Fibroblast of skin of left biceps (primary cell): ENCODE measurements at regions not wholly inside any gene's neighbourhood (a gene's known extent, or its start where the extent isn't known, plus 50 kb on each side); places are given as distances from the start of the nearest gene placed in this dataset.

Source experiments
- DNase-seq, 2 experiments: peaks; one replicate each; pipeline ENCODE4 v3.0.0-alpha.2; 2013; ENCODE audit warnings: low read depth in 2 of 2

DNA sequence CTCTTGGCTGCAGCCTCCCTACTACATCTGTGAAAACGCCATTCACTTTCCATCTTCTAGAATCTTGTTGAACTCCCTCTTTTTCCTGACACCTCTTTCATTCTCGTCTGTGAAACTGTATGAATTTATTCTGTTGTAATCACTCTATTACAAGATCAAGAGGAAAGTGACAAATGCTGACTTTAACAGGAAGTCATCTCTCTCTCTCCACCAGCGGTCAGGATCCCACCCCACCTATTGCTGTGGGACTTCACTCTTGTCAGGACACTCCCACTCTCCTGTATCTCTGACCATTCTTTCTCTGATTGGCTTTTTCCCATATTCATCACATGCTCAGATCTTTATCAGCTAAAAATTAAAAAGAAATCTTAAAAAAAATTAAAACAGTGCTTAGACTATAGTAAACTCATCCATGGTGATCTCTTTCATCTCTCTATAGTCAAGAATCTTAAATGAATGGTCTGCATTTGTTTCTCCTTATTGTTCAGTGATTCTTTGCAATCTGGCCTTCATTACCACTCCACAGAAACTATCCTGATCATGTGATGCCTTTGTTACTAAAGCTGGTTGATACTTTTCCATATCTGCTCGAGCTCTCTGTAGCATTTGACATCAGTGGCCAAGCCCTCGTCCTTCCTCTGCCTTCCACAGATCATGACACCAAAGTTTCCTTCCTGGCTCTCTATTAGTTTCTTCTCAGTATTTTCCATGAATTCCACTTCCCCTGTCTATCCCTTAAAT, 113.6 kb downstream of the UCHL5 start:
- DNase-seq = no peak

DNA sequence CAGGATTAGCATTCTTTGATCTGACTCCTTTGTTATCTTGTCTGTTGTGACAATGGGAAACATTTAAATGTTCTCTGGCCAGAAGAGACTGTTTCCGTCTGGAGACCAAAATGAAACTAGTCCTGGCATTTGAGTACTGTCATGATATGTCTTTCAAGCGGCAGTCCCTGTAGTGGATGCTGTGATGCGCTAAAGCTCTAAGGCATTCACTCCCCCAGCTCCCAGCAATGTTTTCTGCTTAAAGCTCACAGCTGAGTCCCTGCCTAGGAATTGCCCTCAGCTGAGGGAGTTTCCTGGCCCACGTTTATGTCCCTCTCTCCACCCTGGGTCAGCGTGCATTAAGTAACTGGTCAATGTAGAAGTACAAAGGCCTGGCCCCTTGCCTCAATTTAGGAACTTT, 109.4 kb downstream of the UCHL5 start:
- DNase-seq = no peak

- no peak for DNase-seq
These were observed 108.2 kb downstream of the UCHL5 start for GRCh38 chr1:192950926-192951325.

DNA sequence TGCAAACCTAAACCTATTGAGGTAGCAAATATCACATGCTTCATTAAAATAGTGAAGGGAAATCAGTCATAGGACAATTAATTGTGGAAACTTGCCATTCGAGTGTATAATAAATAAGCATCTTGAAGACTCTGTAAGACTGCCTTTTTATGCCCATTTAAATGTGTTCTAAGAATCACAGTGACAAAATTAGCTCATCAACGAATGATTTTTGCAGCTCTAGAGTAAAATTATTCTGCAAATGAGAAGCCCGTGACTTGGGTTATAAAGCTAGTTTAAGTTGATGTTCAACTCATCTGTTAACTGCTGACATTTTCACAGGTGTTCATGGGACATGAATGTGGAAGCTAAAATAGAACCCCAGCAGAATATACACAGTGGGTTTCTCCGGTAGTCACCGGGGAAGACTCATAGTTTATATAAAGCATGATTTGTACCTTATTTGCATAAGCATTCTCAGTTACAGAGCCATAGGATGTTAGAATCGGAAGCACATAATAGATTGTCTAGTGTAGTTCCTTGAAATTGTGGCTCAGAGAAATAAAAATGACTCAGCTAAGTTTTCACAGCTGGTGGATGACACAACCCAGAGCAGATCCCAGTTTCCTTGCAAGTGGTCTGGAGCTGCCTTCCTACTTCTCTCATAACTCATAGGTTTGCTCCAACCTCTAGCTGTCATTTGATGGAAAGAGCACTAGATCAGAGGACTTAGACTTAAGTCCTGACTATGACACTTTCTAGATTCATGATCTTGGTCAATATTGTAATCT, 107.3 kb downstream of the UCHL5 start:
- DNase-seq = peak; percentile 55 to 61

DNA sequence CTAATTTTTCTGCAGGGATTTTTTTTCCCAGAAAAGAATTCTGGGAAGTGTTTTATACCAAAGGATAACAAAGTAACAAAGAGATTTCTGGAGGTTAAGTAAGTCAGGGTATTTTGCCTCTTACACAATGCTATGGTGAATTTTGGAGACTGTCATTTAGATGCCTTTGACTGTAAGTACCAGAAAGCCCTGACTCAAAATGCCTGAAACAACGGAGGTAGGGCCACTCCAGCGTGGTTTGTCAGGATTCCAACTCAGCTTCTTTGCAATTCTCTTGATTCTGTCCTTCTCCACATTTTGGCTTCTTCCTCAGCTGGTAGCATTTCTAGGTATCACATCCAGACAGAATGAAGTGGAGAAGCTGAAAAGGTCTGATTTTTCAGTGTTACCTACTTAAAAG, 106.5 kb downstream of the UCHL5 start:
- DNase-seq = peak in 1 of 2 experiments; percentile 26

- DNase-seq = no peak
These were observed 104.4 kb downstream of the UCHL5 start for GRCh38 chr1:192954705-192955265.

DNA sequence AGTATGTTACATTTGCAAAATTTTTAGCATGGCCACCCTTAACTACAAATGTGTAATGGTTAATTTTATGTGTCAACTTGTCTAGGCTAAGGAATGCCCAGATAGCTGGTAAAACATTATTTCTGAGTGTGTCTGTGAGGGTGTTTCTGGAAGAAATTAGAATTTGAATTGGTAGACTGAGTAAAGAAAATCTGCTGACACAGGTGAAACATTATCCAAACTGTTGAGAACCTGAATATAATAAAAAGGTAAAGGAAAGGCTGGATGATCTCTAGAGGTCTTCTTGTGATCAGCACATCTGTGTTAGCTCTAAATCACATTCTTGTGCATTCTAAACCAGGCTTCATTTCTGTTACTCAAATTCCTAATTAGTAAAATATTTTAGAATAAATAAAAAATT, 100.8 kb downstream of the UCHL5 start:
- no peak for DNase-seq

GRCh38 chr1:192958871-192959270, 100.3 kb downstream of the UCHL5 start:
- peak in 1 of 2 experiments; percentile 49 for DNase-seq

DNA sequence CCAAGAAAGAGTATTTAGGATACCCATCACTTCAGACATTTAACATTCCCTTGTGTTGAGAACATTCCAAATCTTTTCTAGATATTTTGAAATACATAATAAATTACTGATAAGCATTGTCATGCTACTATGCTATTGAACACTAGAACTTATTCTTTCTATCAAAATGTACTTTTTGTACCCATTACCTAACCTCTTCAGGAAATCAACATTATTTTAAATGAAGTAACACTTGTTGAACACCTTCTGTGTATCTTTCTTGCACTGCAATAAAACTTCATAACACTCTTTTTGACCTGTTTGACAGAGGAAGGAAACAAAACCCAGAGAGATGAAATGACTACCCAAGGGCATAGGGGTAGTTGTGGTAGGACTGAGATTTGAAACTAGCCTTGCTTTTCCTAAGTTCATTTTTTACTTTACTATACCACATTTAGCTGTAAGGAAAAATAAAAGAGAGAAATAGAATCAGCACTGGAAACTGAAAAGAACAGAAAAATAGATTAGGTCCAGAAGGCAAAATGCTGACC, 99.4 kb downstream of the UCHL5 start:
- no peak for DNase-seq
